H9 (cell line): ENCODE measurements at regions not wholly inside any gene's neighbourhood (a gene's known extent, or its start where the extent isn't known, plus 50 kb on each side); places are given as distances from the start of the nearest gene placed in this dataset.

Experiments
- DNase-seq: peaks from one replicate; pipeline ENCODE4 v3.0.0-alpha.2; 2017
- H2AFZ ChIP-seq: one replicate; pipeline ENCODE4 v1.6.1; 2013; ENCODE audit warnings: mild to moderate bottlenecking, low read length, control low read depth, moderate library complexity
- H2AK5ac ChIP-seq: 2 replicates; pipeline ENCODE4 v1.6.1; 2013; ENCODE audit warnings: low read length, control low read depth, mixed read lengths; ENCODE audit not compliant: insufficient read length
- H2BK120ac ChIP-seq: one replicate; pipeline ENCODE4 v1.6.1; 2013; ENCODE audit warnings: low read depth, mild to moderate bottlenecking, low read length, control low read depth, inconsistent platforms; ENCODE audit not compliant: poor library complexity, severe bottlenecking
- H2BK12ac ChIP-seq: 2 replicates; pipeline ENCODE4 v1.6.1; 2013; ENCODE audit warnings: low read length, control low read depth, mixed read lengths, low read depth; ENCODE audit not compliant: insufficient read length
- H2BK15ac ChIP-seq: 2 replicates; pipeline ENCODE4 v1.6.1; 2013; ENCODE audit warnings: low read depth, low read length, control low read depth
- H2BK20ac ChIP-seq: one replicate; pipeline ENCODE4 v1.6.1; 2013; ENCODE audit warnings: low read depth, mild to moderate bottlenecking, low read length, control low read depth, inconsistent platforms; ENCODE audit not compliant: poor library complexity, severe bottlenecking
- H2BK5ac ChIP-seq: 2 replicates; pipeline ENCODE4 v1.6.1; 2013; ENCODE audit warnings: low read length, control low read depth, mixed read lengths; ENCODE audit not compliant: insufficient read length
- H3K14ac ChIP-seq: 2 replicates; pipeline ENCODE4 v1.6.1; 2013; ENCODE audit warnings: low read length, control low read depth; ENCODE audit not compliant: insufficient read depth
- H3K18ac ChIP-seq: 2 replicates; pipeline ENCODE4 v1.6.1; 2013; ENCODE audit warnings: low read depth, mild to moderate bottlenecking, mixed read lengths, low read length, control low read depth; ENCODE audit not compliant: insufficient read length
- H3K23ac ChIP-seq: 2 replicates; pipeline ENCODE4 v1.6.1; 2013; ENCODE audit warnings: low read length, control low read depth, mixed read lengths, low read depth; ENCODE audit not compliant: insufficient read length
- H3K23me2 ChIP-seq: 2 replicates; pipeline ENCODE4 v1.6.1; 2013; ENCODE audit warnings: low read depth, mild to moderate bottlenecking, mixed read lengths, low read length, control low read depth; ENCODE audit not compliant: insufficient read length, poor library complexity, severe bottlenecking
- H3K27ac ChIP-seq: 2 replicates; pipeline ENCODE4 v1.5.1; 2013; ENCODE audit warnings: low read length, control low read depth, mixed read lengths, low read depth; ENCODE audit not compliant: insufficient read length
- H3K27me3 ChIP-seq: 2 replicates; pipeline ENCODE4 v1.6.1; 2013; ENCODE audit warnings: low read length, control low read depth, inconsistent platforms; ENCODE audit not compliant: insufficient read depth
- H3K4ac ChIP-seq: 2 replicates; pipeline ENCODE4 v1.6.1; 2013; ENCODE audit warnings: low read depth, mild to moderate bottlenecking, control low read depth, inconsistent platforms, low read length, moderate library complexity
- H3K4me1 ChIP-seq: 2 replicates; pipeline ENCODE4 v1.6.1; 2013; ENCODE audit warnings: low read length, control low read depth, inconsistent platforms; ENCODE audit not compliant: insufficient read depth
- H3K4me2 ChIP-seq: 2 replicates; pipeline ENCODE4 v1.6.1; 2013; ENCODE audit warnings: low read length, control low read depth, mixed read lengths; ENCODE audit not compliant: insufficient read length, insufficient read depth
- H3K56ac ChIP-seq: 2 replicates; pipeline ENCODE4 v1.6.1; 2013; ENCODE audit warnings: low read depth, mild to moderate bottlenecking, mixed read lengths, low read length, control low read depth; ENCODE audit not compliant: insufficient read length
- H3K79me1 ChIP-seq: 2 replicates; pipeline ENCODE4 v1.6.1; 2013; ENCODE audit warnings: low read depth, mild to moderate bottlenecking, moderate library complexity, low read length, control low read depth, inconsistent platforms; ENCODE audit not compliant: insufficient read depth, poor library complexity, severe bottlenecking
- H3K79me2 ChIP-seq: 2 replicates; pipeline ENCODE4 v1.6.1; 2013; ENCODE audit warnings: low read length, control low read depth, inconsistent platforms; ENCODE audit not compliant: insufficient read depth
- H3K9ac ChIP-seq: 2 replicates; pipeline ENCODE4 v1.6.1; 2013; ENCODE audit warnings: low read length, control low read depth, mixed read lengths; ENCODE audit not compliant: insufficient read length; ENCODE audit errors: extremely low read depth
- H3K9me3 ChIP-seq: one replicate; pipeline ENCODE4 v1.6.1; 2013; ENCODE audit warnings: low read depth, low read length, inconsistent platforms; ENCODE audit not compliant: control insufficient read depth
- H3T11ph ChIP-seq: one replicate; pipeline ENCODE4 v1.6.1; 2013; ENCODE audit warnings: mild to moderate bottlenecking, low read length, control low read depth, inconsistent platforms
- H4K20me1 ChIP-seq: one replicate; pipeline ENCODE4 v1.6.1; 2013; ENCODE audit not compliant: control insufficient read depth, insufficient read length, insufficient read depth
- H4K5ac ChIP-seq: 2 replicates; pipeline ENCODE4 v1.6.1; 2013; ENCODE audit warnings: low read depth, mild to moderate bottlenecking, mixed read lengths, low read length, control low read depth; ENCODE audit not compliant: insufficient read length
- H4K8ac ChIP-seq: replicated peaks from 2 replicates; pipeline ENCODE4 v1.6.1; 2013; ENCODE audit warnings: low read length, control low read depth, mixed read lengths, low read depth; ENCODE audit not compliant: insufficient read length
- H4K91ac ChIP-seq: 2 replicates; pipeline ENCODE4 v1.6.1; 2013; ENCODE audit warnings: low read depth, mild to moderate bottlenecking, moderate library complexity, mixed read lengths, low read length, control low read depth; ENCODE audit not compliant: insufficient read length
- H3K27ac Mint-ChIP-seq, 3 experiments: 2 replicates in 2 of 3; 3 replicates in 1 of 3; pipeline ENCODE4 v1.8.0; 2020 to 2021; ENCODE audit warnings: mixed read lengths in 3 of 3, mild to moderate bottlenecking in 1 of 3, moderate library complexity in 1 of 3
- H3K27me3 Mint-ChIP-seq: 2 replicates; pipeline ENCODE4 v1.8.0; 2021; ENCODE audit warnings: low read depth, mild to moderate bottlenecking, moderate library complexity, mixed read lengths
- H3K36me3 Mint-ChIP-seq, 3 experiments: 2 replicates in 2 of 3; 3 replicates in 1 of 3; pipeline ENCODE4 v1.8.0; 2020 to 2021; ENCODE audit warnings: low read depth in 3 of 3, mixed read lengths in 3 of 3; ENCODE audit not compliant: insufficient read depth in 1 of 3
- H3K4me1 Mint-ChIP-seq, 2 experiments: 2 replicates each; pipeline ENCODE4 v1.8.0; 2020; ENCODE audit warnings: mixed read lengths in 2 of 2
- H3K4me3 Mint-ChIP-seq, 2 experiments: 2 replicates in 1 of 2; 3 replicates in 1 of 2; pipeline ENCODE4 v1.8.0; 2020 to 2021; ENCODE audit warnings: mild to moderate bottlenecking in 2 of 2, mixed read lengths in 2 of 2, moderate library complexity in 1 of 2
- H3K9me3 Mint-ChIP-seq, 2 experiments: 2 replicates in 1 of 2; 3 replicates in 1 of 2; pipeline ENCODE4 v1.8.0; 2020; ENCODE audit warnings: mild to moderate bottlenecking in 2 of 2, mixed read lengths in 2 of 2, moderate library complexity in 1 of 2
- CTCF ChIP-seq: fragments of 200-600 bp; sonication (generic); conservative IDR thresholded peaks from 3 replicates; pipeline ENCODE4 v1.8.0; 2021; ENCODE audit warnings: antibody characterized with exemption, mild to moderate bottlenecking
- WGBS: extraction: QIAGEN DNeasy Blood & Tissue Kit; methylation state at CpG from one replicate; pipeline ENCODE4 v1.1.7; 2013; ENCODE audit warnings: missing lambda C conversion rate, low lambda C conversion rate, mixed read lengths; ENCODE audit not compliant: insufficient read length; ENCODE audit errors: extremely low coverage; 5-methylcytosine and 5-hydroxymethylcytosine counted together

- Histone ChIP-seq H2BK12ac (no peak overlapping the region), H4K5ac (no peak overlapping the region), H2BK5ac (no peak overlapping the region), H3K14ac (no peak overlapping the region), H2BK15ac (no peak overlapping the region), H3K4ac (no peak overlapping the region), H4K20me1 (no peaks in the 10 kb centered on the region), H4K91ac (no peak overlapping the region), H2BK120ac (no peak overlapping the region), H2AK5ac (no peak overlapping the region), H3K4me1 (no peaks in the 10 kb centered on the region), H3K9me3 (no peaks in the 10 kb centered on the region), H3K9ac (no peak overlapping the region), H3K23ac (no peak overlapping the region), H2BK20ac (no peak overlapping the region), H4K8ac (no peak overlapping the region), H3K4me2 (no peak overlapping the region), H3T11ph (no peak overlapping the region), H3K79me1 (no peaks in the 10 kb centered on the region), H3K23me2 (no peaks in the 10 kb centered on the region), H2AFZ (no peak overlapping the region), H3K18ac (no peak overlapping the region), H3K79me2 (no peaks in the 10 kb centered on the region), H3K56ac (no peak overlapping the region), H3K27me3 (no peaks in the 10 kb centered on the region), H3K27ac (no peak overlapping the region)
- no peaks in the 10 kb centered on the region for H3K9me3 Mint-ChIP-seq
- no CpG with 5 or more reads among the region's 3 CpGs for WGBS
- no peaks in the 10 kb centered on the region for H3K4me1 Mint-ChIP-seq
- no peak for DNase-seq
- H3K27me3 Mint-ChIP-seq = no peaks in the 10 kb centered on the region
- H3K4me3 Mint-ChIP-seq = no peak overlapping the region
- no peak overlapping the region for H3K27ac Mint-ChIP-seq
- no peak for TF ChIP-seq CTCF
- H3K36me3 Mint-ChIP-seq = no peaks in the 10 kb centered on the region
Observed at GRCh38 chr13:73212482-73212881, 153.7 kb downstream of the KLF5 start.
